Frontal cortex (tissue), 3 donors: ENCODE measurements at regions not wholly inside any gene's neighbourhood (a gene's known extent, or its start where the extent isn't known, plus 50 kb on each side); places are given as distances from the start of the nearest gene placed in this dataset.

ENCODE experiments used
- DNase-seq, 2 donors: peaks; one replicate each; pipeline ENCODE4 v3.0.0; 2012; ENCODE audit warnings: low spot score in 2 of 2
- FAIRE-seq: peaks from 2 replicates; lab custom pipeline; 2012; peaks lifted over from hg19 to GRCh38; lab: Jason Lieb, UNC
- donor health status: control.
- donor health status: control.
- donor health status: control.

DNA sequence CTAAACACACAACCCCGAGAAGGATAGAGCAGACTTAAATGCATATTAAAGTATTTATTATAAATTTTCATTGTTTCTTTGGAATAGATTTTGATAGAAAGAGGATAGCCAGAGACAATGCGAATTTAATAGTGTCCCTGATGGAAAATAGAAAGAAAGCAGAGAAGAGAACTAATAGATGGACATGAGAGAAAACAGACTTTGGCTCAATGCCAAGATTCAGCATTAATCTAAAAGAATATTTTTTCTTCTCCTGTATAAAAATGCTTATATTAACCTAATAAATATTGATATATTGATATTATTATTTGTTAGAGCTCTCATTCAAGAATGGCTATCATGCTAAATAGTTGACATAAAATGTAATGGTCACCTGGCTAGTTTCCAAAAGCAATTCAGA, 173.4 kb downstream of the KIF2B start:
- FAIRE-seq (no peak), DNase-seq (no peak)

DNA sequence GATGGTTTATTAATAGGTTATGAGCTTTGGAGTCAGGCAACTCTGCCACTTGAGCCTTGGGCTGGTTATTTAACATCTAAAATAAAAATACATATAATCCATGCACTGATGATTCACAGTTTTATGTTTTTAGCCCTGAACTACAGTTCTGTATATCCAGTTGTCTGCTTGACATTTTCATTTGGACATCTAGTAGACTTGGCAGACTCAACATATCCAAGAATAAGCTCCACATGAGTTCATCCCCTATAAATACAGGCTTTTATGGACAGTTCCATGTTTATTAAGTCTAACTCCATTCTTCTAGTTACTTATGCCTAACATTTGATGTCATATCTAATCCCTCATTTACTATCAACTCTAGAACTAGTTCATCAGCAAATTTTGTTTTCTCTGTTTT, 174.2 kb downstream of the KIF2B start:
- FAIRE-seq, result no peak
- no peak for DNase-seq

DNA sequence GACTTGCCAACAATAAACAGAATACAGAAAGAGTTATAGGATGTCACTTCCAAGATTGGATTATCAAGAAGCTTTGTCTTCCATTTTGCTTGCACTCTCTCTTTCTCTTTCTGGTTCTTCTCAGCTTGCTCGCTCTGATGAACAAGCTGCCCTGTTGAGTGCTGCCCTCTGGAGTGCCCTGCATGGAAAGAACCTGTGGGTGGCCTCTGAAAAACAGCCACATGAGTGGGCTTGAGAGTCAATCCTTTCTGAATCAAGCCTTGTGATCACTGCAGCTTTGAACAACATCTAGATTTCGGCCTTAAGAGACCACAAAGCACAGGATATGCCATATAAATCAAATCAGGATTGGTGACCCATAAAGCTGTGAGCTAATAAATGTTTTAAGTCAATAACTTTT, 185.1 kb downstream of the KIF2B start:
- FAIRE-seq (no peak), DNase-seq (no peak)

DNA sequence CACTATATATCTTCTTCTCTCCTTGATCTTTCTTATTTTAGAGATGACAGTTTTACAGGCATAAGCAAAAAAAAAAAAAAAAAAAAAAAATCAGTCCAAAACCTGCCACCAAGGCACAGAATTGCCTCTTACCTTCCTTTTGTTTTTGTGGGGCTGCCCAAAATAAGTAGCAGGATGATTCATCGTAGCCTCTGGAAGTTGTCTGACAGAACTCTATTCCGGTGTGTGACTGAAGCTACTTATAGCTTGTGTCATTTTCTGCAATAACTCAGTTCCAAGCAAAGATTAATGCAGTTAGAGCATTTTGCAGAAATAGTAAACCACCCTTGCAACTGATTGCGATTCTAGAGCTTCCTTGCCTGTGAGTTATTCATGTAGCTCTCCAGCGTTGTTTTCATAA, 186.8 kb downstream of the KIF2B start:
- no peak for FAIRE-seq

DNA sequence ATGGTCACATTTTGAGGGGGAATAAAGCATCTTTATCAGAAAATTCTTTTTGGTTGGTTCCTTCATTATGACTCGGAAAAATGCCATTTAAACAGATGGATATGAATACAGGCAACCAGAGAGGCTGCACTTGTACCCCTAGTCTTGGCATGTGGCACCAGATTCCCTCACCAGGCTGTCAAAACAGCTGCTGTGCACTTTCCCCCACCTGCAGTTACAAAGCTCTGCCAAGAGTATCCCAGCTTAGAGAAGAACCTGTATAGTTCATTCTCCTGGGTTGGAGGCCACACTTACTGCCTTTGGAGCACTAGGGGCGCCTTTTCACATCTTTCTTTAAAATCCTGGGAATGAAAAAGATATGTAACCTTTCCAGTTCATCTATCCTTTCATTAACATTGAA, 190.3 kb downstream of the KIF2B start:
- DNase-seq (no peak), FAIRE-seq (no peak)

More for the DNA sequence above, 186.8 kb downstream of the KIF2B start:
- no peak for DNase-seq

DNA sequence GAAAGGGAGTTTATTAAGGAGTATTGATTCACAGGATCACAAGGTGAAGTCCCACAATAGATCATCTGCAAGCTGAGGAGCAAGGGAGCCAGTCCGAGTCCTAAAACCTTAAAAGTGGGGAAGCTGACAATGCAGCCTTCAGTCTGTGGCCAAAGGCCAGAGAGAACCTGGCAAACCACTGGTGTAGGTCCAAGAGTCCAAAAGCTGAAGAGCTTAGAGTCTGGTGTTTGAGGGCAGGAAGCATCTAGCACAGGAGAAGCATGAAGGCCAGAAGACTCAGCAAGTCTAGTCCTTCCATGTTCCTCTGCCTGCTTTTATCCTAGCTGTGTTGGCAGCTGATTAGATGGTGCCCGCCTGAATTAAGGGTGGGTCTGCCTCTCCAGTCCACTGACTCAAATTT, 193.0 kb downstream of the KIF2B start:
- FAIRE-seq, result no peak
- no peak for DNase-seq

DNA sequence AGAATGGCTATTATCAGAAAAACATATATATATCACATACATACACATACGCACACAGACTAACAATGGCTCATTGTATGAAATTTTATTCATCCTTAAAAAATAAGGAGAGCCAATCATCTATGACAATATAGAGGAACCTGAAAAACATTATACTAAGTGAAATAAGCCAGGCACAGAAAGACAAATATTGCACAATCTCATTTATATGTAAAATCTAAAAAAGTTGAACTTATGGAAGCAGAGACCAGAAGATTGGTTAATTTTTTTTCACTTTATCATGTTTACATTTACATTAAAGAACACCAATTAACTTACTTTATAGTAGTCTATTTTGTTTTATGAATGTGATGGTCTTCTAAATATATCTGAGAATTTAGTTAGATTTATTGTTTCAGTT, 198.7 kb downstream of the KIF2B start:
- no peak for DNase-seq
- no peak for FAIRE-seq

DNA sequence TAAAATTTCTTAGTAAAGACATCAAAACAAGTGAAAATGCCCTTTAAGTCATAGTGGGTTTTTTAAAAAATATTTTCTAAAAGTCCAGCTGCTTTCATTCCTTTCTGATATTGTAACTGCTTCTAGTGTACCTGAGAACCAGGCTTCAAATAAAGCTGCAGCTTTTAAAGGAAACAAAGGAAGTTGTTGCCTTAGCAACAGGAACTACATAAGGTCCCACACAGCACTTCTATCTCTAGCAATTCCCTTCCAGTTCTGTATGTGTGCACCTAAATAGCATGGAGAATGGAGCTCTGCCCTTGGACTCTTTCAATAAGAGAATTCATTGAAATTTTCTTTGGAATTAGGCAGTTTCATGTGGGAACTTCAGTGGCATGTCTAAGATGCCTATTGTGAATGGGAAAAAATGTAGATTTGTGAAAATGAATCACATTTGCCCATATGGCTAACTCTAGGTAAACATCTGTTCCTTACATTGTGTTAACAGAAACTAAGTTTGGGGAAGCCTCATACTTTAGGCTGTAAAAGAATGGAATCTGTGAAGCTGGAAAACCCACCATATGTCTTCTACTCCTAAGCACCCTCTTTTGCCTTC, 206.4 kb downstream of the KIF2B start:
- DNase-seq (no peak), FAIRE-seq (no peak)

DNA sequence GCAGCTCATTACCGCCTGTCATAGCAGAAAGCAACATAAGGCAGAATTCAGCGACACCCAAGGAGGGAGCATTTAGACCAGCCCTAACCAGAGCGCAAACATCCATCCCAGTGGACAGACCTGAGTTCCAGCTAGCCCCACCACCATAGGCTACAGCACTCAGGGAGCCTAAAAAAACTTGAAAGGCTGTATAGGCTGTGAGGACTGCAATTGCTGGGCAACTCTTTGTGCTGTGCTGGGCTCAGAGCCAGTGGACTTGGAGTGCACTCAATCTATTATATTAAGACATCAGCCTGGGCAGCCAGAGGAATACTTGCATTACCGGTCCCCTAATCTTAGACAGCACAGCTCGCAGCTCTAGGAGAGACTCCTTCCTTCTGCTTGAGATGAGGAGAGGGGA, 207.3 kb downstream of the KIF2B start:
- FAIRE-seq, result no peak
- DNase-seq, result no peak

DNA sequence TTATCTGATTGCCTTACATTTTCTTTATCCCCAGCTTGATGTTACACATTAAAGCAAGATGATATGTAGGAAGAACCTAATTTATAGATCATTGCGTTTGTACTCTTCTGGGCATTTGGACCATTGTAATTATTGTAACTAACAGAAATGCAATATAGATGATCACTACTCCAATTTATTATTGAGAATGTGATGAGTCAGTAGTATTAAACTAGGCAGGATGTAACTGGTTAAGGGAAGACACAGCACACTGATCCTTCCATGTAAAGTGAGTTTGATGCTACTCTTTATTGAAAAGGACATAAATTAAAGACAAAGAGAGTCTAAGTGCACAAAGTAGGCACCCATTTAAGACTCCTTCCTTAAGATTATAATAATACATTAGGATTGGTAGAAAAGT, 223.8 kb downstream of the KIF2B start:
- FAIRE-seq, result no peak

DNA sequence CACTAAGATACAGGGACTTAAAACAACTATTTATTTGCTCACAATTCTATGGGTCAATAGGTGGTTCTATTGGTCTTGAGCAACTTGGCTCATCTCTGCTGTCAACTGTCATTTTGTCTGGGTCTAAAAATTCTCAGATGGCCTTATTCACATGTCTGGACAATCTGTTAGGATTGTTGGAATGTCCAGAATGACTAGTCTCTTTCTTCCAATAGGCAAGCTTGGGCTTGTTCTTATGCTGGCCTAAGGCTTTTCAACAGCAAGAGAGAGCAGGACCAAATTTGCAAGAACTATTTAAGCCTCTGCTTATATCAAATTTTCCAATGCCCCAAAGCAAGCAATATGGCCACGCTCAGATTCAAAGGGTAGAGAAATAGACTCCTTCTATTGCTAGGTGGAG, 240.9 kb downstream of the KIF2B start:
- no peak for FAIRE-seq

More for the DNA sequence above, 223.8 kb downstream of the KIF2B start:
- no peak for DNase-seq

DNA sequence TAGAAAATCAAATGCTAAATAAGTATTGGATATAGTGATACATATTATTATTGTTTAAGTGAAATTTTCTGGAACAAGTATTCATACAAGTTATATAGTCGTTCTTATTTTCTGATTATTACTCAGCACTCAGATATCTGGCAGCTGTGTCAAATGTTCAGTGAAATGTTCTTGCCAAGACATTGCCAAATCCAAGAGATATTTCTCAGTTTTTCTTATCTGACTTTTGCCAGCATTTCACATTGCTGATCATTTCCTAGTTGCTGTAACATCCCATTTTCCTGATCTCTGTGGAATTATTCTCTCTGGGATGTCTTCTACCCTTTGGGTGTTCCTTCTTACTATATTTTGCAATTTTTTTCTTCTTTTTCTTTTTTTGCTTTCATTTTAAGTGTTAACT, 262.3 kb downstream of the KIF2B start:
- no peak for FAIRE-seq
- no peak for DNase-seq

More for the DNA sequence above, 240.9 kb downstream of the KIF2B start:
- no peak for DNase-seq

DNA sequence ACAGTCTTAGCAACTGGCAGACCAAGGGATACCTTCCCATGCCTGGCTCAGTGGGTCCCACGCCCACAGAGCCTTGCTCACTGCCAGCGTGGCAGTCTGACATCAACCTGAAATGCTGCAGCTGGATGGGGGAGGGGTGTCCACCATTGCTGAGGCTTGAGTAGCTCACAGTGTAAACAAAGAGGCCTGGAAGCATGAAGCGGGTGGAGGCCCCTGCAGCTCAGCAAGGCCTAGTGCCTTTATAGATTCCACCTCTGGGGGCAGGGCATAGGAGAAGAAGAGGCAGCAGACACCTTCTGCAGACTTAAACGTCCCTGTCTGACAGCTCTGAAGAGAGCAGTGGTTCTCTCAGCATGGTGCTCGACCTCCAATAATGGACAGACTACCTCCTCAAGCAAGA, 263.2 kb downstream of the KIF2B start:
- FAIRE-seq (no peak), DNase-seq (no peak)

DNA sequence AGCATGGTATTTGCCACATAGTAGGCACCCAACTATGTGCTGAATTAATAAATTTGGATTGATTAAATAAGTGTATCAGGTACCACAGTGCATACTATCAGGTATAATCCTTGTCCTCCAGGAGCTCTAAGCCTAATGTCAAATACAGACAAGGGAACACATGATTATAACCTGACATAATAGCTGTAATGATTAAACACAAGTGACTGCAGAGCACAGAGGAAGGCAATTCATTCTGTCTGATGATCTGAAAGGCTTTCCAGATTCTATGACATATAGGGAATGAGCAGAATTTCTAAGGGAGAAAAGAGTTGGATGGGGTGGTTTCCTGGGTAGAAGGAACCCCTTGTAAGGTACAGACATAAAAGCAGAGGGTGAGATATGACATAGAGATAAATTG, 273.5 kb downstream of the KIF2B start:
- DNase-seq, result no peak
- no peak for FAIRE-seq

DNA sequence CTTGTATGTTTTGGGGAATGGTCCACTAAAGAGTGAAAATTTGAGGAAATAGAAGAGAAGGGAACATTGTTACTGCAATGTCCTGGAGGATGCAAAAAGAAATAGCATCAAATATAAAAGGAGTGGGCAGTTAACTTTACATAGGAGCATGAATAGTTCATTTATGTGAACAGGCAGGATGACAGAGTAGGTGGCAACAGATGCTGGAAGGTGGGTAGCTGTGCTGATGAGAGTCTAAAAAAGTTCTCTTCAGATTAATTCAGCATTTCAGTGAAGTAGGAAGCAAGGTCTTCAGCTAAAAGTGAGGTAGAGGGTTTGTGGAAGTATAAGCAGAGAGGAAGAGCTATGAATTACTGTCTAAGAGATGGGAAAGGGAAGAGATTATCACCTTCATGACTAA, 276.5 kb downstream of the KIF2B start:
- DNase-seq (no peak), FAIRE-seq (no peak)

DNA sequence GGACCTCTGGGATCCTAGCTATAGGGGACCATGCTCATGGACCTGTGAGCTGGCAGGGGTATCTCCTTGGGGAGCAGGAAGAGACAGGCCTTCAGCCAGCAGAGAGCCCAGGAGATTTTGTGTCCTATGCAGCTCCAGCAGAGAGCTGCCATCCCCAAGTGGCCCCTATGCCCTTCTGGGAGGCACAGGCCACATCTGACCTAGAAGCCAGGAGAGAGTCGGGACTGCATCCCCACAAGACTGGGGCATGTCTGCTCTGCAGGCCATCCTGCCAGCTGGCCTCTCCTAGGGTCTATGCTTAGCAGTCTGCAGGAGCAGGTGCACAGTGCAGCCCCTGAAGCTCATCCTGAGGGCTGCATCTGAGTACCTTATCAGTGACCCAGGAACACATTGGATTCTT, 279.5 kb downstream of the KIF2B start:
- FAIRE-seq (no peak), DNase-seq (no peak)

DNA sequence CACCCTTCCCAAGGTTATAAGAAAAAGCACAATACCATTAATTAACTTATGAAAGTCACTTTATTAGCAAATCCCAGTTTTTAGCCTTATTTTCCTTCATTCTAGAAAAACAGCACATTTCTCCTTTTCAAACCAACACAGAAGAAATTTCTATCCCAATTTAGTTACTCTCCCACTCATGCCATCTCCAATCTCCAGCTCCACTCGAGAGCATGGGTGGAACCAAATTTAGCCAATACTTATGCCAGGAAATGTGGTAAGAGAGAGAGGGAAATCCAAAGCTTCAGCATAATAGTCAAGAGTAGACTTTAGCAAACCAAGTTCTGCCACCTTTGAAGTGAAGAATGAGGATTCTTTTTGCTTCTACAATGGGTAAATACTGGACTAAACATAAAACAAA, 288.8 kb downstream of the KIF2B start:
- DNase-seq (no peak), FAIRE-seq (no peak)

DNA sequence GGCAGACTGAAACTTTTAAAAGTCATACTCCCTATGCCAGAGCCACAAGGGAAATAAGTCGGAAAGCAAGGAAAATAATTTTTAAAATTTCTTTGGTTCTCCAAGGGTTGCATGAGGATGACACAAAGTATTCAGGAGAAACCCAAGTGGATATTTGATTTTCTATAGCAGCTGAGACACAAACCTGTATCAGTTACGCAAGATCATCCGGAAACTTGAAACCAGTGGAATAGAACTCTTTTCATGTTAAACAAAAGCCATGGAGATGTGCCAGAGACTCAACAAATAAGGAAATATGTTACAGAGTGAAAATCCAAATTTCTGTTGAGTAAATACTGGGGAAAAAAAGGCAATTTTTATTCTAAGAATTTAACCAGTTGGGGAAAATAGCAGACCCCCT, 294.7 kb downstream of the KIF2B start:
- no peak for DNase-seq
- no peak for FAIRE-seq

DNA sequence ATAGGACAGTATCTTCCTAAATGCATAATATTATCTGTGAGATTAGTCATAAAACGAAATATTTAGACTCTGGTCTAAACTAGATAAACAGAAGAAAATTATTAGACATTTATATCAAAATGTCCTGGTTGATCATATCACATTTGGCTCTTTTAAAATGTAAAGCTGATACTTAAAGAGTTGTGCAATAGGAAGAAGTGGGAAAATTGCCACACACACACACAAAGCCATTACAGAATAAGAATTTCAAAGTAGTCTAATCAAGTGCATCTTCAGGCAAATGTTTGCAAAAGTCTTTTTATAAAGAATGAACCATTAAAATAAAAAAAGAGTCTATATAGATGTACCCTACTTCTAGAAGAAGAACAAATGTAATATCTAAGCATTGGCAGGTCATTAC, 301.7 kb downstream of the KIF2B start:
- FAIRE-seq (no peak), DNase-seq (no peak)

DNA sequence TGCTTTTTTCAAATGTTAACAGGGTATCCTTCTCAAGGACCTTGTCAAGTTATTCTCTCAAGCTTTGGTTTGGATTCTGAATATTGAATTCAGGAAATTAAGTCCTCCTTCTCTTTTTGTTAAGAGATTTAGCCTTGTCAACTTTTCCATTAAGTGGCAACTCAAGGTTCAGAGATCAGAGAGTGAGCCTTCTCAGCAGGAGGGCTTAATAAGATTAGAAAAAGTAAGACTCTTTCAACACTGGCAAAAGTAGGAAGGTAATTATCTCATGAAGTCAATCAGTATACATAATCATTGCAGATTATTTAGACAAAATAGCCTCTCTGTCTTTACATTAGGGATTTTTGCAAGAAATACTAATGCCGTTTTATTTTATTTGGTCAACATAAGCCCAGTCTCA, 330.7 kb downstream of the KIF2B start:
- DNase-seq, result no peak
- no peak for FAIRE-seq

DNA sequence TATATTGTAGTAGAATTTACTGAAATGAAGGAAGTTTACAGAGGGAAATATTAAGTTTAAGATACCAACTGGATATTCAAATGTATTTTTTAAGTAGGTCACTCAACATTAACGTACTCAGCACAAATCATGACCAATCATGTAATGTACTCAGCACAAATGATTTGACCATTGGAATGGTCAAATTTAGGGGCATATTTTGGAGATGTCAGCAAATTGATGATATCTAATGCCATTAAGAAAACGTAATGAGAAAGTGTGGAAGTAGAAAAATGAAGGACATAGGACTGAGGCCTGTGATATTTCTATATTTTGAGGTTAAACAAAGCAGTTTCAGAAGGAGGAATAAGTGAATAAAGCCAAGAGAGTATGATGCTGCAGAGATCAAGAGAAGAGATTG, 334.8 kb downstream of the KIF2B start:
- no peak for FAIRE-seq
- no peak for DNase-seq

DNA sequence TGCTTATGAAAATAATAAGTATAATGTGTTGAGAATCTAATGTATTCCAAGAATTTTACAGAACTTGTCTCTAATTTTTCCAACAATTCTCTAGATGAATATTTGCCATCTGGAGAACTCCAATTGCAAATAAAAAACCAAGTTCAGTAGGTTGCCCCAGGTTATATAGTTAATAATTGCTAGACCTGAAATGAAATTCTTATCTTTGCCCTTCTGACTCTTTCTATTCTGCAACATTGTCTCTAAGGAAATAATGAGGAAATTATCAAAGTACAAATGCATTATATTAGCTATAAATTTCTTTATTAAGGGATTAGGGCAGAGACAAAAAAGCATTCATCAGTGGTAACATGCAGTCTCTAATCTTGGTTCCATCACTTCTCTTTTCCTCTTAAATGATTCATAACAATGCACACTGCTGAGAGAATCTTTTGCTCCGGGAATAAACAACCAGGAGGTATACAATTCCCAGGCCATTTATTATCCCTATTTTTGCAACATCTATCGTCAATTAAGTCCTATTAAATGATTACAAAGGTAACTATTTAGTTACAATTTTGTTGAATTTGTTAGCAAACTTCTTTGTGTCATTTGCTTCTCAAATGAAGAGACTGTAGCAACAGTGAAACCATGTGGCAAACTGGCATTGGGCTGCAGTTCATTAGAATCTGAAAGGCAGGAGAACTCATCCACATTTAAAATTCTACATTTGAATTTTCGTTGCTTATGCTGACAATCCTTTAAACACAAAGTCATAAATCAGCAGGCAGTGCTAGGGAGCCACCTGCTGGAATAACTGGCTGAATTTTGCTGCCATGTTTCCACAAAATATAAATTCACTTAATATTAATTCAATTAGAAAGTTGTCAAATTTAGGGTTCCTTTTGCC, 349.6 kb downstream of the KIF2B start:
- DNase-seq (no peak), FAIRE-seq (no peak)
